NCI-H146 treated with DMSO at 0.1 percent for 48 hours (cell line): ENCODE measurements at regions not wholly inside any gene's neighbourhood (a gene's known extent, or its start where the extent isn't known, plus 50 kb on each side); places are given as distances from the start of the nearest gene placed in this dataset.
"Not testable (repeated sequence)": the region's sequence is repeated elsewhere in the genome, so short reads cannot be mapped to it uniquely, and the experiment has no call there.

ENCODE experiments used
- DNase-seq: peaks from one replicate; lab custom pipeline; 2025; ENCODE audit not compliant: unreplicated experiment; lab: John Stamatoyannopoulos, UW

DNA sequence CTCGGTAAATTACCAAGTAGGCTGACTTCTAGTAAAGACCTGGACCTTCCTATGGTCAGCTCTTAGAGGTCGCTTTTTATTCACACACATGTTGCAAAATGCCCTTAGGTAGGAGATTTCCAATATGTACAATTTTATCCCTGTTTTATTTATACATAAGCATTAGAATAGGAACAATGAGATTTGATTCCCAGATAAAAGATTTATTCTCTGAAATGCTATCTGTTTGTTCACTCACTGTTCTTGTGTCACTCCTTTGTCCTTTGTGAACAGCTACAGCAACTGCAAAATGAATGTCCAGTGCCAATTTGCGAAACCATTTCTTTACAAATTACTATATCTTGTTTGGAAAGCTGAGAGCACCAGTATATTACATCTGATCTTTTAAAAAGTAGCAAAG lies 991.5 kb upstream of the TYRP1 start:
- DNase-seq = no peak

DNA sequence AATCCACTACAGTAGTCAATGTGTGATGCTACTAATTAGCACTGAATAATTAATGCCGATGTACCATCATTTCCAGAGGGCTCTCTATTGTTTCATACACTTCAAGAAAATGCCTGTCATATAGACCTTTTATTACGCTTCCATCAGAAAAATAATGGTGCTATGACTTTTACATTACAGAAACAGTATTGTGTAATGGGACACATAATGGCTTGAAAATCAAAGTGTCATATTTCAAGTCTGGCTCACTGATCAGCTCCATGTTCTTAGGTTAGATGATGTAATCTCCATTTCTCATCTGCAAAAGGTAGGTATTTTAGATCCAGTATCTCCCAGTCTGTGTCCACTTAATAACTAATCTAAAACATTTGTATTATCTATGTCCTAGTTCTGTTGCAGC lies 990.6 kb upstream of the TYRP1 start:
- no peak for DNase-seq

DNA sequence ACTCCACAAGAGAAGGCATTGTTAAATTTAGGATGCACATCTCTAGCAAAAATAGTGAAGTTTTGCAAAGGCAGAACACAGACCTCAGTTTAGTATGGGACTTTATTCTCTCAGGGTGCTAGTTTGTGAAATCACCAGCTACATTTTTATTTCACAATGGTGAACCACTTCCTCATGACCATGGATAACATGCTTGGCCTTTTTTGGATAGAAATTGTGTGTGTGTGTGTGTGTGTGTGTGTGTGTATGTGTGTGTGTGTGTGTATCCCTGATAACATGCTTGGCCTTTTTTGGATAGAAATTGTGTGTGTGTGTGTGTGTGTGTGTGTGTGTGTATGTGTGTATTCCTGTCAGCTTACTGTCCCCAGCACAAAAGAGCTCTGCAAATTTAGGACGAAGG lies 989.0 kb upstream of the TYRP1 start:
- DNase-seq = not testable (repeated sequence)

DNA sequence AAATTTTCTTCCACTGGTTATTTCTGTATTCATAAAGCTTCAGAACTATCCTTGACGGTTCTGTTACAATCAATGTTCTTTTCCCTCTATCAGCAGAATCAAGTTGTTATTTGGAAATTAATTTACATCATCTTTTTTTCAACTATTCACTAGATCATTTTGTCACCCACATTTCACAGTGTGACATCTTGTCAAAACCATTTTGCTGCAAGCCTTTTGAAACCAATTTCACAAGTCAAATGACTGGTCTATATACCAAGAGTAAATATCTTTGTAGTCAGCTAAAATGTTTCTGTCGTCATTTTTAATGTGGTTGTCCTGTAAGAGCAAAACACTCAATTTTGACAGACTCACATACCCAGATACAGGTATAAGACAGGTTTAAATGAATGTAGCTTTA lies 984.3 kb upstream of the TYRP1 start:
- DNase-seq = no peak

DNA sequence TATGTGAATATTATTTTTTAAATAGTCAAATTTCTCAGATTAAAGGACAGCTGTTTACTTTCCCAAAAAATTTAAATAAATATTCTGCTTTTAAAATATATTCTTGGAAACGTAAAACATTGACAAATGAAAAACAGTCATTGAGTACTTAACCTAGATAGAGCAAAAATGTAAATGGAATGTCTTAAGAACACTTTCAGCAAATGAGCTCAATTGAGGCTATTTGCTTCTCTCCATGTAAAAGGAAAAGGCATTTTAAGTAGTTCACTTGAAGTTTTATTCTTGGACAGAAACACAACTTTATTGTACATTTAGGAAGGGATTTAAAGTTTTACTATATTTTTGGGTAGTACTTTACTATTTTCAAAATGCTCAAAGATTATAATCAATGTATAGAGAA lies 983.6 kb upstream of the TYRP1 start:
- DNase-seq = no peak

DNA sequence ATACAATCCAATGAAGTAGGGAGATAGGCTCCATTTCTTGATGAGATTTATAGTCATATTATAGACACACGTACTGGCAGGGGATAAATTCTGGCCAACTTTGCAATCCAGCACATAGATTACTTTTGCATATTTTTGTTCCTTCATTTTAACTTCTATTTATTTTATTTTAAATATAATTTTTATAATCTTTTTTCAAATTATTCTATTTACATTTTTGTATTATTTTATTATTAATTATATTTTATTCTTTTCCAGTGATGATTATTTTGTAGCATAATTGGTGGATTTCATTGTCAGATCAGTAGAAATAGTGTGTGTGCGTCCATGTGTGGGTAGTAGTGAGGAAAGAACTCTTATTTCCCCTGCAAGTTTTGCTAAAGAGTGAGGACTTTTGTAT lies 980.1 kb upstream of the TYRP1 start:
- no peak for DNase-seq

DNA sequence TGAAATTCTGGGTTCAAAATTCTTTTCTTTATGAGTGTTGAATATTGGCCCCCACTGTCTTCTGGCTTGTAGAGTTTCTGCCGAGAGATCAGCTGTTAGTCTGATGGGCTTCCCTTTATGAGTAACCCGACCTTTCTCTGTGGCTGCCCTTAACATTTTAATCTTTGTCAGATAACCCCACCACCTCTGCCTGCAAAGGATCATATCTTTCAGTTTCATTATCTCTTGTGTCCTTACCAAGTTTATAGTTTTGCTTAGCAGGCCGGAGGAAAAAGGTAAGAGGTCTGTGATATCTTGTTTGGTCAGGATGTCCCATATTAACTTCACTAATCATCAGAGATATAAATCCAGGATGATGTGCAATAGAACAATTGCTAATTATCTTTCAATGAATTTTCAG lies 970.2 kb upstream of the TYRP1 start:
- no peak for DNase-seq

DNA sequence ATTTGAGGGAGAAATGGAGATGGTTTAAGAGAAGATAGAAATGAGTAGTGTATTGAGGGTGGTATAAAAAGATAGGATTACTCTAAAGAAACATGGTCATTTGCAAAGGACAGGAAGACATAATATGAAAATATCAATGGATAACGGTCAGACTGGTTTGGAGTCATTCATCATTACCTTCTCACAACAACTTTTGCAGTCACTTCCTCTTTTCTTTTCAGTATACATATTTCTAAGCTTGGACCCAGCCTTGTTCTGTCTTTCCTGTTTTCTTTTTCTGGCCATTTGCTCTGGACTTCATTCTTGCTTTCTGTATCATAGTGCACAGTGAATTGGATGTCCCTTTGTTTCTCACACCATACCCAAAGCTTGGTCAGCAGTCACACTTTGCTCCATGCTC lies 966.5 kb upstream of the TYRP1 start:
- no peak for DNase-seq

DNA sequence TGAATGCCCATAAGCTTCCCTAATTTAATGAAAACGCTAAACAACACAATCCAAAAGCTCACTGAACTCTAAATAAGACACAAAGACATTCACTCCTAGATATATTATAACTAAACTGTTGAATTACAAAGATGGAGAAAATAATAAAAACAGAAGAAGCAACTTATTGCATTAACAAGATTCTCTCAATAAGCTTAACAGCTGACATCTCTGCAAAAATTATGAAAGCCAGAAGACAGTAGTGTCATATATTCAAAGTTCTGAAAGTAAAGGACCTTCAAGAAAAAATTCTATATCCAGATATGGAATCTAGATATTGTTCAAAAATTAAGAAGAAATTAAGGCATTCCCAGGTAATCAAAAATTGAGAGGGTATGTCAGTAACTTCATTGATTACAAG lies 957.8 kb upstream of the TYRP1 start:
- DNase-seq = no peak

DNA sequence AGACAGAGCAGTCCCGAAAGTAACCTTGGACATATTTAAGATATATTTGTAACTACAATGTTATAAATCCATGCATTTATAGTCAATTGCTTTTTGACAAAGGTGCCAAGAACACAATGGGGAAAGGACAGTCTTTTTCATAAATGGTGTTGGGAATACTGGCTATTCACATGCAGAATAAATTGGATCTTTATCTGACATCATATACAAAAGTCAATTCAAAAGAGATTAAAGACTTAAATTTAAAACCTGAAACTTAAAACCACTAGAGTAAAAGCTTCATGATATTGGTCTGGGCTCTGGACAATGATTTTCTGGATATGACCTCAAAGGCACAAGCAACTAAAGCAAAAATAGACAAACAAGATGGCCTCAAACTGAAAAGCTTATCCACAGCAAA lies 950.7 kb upstream of the TYRP1 start:
- no peak for DNase-seq

DNA sequence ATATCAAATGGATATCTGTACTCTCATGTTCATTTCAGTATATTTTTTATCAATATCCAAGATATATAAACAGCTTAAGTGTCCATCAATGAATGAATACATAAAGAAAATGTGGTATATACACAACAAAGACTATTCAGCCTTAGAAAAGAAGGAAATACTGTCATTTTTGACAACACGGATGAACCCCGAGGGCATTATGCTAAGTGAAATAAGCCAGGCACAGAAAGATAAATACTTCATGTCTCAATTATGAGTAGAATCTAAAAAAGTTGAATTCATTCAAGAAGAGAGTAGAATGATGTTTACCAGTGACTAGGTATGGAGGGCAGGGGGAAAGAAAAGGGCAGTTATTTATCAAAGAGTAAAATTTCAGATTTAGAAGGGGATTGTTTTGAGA lies 949.8 kb upstream of the TYRP1 start:
- DNase-seq = no peak

DNA sequence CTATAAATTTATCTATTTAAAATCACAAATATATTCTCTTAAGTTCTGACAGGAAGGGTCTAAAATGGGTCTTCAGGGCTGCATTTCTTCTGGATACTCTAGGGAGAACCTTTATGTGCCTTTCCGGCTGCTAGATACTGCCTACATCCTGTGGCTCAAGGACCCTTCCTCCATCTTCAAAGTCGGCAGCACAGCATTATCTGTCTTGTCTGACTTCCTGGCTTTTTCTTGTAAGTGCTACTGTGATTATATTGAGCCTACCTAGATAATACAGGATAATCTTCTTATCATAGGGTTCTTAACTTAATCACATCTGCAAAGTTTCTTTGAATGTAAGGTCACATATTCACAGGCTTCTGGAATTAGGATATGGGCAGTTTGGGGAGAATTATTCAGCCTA lies 943.8 kb upstream of the TYRP1 start:
- no peak for DNase-seq

DNA sequence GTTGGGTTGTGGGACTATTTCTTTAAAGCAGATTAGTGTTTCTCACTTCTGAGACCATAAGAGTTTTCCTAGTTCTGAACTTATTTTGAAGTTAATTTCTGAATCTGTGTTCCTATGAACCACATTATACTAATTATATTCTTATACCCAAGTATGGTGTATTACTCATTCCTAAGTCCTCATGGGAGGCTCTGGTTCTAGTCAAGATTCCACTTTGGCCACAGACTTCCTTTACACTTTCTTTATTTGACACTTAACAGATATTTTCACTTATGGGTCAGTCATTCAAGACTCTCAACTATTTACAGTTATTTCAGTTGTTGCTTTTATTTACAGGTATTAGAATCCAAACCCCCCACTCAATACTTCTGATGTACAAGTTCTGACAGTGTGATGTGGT lies 937.2 kb upstream of the TYRP1 start:
- no peak for DNase-seq

DNA sequence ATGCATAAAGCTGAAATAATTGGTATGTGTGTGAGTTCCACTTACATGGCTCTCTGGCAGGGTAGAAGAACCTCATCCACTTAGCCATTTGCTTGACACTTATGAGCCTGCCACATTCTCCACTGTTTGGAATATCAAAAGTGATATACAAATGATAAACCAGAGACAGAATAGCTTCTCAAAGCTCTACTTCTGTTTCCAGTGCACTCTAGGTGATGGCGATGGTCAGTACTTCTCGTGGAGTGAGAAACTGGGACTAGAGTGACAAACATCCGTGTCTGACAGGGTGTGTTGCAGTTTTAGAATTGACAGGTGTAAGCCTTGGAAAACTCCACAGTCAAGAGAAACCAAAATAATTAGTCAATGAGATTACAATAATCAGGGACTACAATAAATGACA lies 935.8 kb upstream of the TYRP1 start:
- DNase-seq = no peak

DNA sequence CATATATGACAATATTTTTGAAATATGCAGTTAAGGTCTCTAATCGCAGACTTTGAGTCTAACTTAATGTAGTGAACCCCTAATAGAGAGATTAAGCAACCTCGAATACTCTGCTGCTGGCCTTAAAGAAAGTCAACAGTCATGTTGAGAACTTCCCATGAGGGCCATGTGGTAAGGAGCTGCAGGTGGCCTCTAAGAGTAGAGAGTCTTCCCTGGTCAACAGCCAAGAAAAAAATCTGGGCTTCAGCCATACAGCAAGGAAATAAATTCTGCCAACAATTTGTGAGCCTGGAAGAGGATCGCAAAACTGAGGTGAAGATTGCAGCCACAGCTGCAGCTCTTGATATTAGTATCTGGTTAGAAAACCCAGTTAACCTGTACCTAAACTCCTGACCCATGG lies 935.2 kb upstream of the TYRP1 start:
- DNase-seq = no peak

DNA sequence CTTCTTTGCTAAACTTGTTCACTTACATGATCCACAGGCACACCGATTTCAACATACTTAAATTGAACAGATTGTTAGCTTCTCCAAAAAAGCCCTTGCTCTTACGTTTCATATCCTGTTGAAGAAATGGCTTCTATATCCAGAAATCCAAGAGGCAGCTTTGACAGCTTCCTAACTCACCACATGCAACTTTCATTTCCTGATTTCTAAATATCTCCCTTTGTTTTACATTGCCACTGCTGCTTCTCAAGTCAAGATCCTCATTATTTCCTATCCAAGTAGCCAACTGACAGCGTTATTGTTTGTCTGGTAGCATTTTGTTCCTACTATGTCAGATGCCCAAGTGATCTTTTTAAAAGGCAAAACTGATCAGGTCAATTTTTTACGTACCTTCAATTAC lies 913.2 kb upstream of the TYRP1 start:
- no peak for DNase-seq

DNA sequence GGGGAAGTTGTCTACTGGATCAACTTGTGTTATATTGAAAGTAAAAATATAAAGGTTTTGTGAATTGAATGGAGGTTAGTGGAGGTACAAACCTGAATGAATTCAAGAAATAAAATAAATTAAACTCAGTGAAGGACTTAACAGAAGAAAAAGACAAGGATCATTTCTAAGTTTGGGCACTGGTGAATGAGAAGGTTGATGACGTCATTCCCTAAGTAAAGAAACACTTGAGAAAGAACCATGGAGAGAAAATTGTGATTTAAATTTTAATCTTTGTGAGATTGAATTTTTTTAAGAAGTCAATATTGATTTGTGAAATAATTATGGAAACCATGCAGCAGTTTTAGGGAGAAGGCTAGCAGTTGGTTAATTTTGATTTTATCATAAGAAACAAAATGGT lies 900.3 kb upstream of the TYRP1 start:
- no peak for DNase-seq

DNA sequence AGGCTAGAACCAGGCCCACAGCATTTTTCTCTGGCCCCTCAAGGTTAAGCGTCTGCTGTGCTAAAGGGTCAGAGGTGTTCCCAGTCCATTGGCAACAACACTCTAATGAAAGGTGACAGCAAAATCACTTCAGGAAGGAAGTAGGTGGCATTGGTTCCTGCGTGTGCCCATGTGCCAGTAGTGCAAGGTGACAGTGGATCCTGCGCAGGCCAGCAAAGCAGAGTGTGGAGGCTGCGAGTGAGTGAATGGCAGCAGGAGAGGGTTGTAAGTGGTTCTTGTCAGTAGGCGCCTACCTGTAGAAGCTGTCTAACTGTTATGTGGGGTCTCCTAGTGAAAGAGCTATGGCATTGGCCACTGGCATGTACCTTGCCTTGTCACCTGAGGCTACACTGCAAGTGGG lies 898.2 kb upstream of the TYRP1 start:
- no peak for DNase-seq

DNA sequence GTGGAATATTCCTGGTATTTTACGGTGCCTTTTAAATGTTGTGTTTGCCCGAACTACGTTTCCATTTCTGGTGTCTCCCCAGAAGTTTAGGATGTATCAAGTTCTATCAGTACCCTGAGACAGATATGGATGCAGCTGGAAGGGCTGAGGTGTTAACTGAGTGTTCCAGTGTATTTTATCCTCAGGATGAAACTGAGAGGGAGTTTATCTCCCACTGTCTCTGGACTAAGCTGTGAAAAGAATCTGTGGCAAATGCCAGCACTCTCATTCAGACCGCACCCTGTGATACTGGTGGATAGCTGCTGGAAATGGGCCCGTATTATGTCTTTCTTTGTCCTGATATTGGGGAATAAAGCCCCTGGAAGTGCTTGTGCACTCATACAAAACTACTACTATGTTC lies 887.2 kb upstream of the TYRP1 start:
- no peak for DNase-seq

DNA sequence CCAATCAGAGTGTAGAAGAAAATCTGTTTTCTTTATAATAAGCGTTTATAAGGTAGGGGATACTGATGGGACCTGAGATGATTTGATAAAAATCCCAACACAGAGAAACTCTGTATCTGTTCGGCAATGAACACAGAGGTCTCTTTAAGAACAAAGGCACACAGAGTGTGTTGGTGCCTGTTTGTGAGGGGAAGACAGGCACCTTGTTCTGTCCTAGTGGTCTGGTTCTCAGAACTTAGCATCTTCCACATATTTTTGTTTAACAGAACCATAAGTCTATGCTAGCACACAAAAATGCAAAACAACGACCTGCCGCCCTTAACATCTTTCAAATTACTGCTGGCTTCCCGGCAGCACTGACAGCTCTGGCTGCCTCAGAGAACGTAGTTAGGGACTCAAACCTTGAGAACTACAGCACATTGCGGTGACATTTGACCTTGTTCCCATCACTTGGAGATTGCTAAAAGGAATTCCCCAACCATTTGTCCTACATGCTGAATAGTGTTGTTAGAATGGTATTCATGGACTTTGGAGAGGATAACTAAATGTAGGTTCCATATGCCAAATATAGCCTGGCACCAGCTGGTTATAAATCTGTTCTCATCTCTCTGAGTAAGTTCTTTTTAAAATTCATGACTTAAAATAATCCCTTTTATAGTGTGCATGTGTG lies 871.7 kb upstream of the TYRP1 start:
- DNase-seq = no peak

DNA sequence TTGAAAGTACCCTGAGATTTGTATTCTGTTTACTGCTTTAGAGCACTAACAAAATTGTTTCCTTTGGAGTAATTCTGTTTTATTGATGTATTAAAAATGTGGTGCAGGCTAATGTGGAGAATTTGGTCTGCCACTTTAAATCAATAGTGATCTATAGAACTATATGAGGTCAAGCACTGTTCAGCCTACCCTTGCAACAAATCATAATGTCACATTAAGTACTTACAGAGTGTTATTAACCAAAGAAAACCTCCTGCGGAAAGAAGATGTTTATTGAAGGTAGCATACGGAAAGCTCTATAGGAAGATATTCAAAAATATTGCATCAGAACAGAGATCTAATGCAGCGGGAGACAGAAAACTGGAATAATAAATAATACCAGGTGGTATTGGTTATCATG lies 865.0 kb upstream of the TYRP1 start:
- no peak for DNase-seq

DNA sequence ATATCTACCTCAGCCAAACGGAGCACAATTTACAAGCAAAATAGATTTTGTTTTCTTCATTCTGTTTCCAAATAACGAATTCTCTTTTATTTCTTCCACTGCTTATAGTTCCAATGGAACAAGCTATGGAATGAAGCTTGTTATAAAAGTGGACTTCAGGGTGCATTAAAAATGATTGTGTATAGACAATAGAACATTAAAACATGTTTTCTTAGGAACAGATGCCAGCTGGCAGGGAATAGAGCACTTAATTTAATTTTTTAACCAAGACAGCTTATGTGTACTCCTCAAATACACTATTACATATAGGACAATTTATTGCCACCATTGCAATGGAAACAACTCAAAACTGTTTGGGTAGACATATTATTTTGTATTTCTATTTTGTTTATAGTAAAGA lies 860.1 kb upstream of the TYRP1 start:
- no peak for DNase-seq

DNA sequence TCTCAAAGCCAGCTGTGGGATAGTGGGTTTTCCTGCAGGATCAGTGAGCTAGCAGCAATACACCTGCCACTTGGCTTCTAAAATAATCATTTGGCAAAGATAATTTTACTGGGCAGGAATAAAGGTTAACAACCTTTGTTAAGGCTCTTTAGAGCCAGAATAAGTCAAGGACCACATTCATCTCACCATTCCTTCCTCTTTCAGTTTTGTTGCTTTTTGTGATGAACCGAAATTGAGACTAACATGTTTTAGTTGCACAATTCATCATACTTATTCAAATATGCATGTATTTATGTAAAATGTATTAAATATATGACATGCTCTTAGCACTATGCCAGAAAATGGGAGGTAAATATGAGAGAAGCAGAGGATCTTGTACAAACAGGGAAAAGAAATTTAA lies 824.4 kb upstream of the TYRP1 start:
- no peak for DNase-seq

DNA sequence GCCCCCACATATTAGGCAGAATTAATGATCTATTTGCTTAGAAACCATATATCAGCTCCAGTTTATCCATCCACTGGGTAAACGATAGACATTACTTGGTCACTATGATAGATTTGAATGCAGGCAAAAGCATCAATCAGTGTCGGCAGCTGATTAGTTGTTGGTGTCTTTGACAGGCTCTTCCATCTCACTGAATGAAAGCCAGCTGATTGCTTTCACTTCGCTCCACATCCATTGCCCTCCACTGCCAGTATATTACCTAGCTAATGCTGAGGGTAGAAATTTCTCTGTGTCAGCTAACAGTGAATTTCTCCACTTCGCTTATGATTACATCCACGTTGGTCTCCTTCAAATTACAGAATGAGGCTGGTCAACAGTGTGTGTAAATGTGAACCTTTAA lies 821.3 kb upstream of the TYRP1 start:
- DNase-seq = peak; percentile 57
